Tibial nerve (tissue), 4 donors: ENCODE measurements at regions not wholly inside any gene's neighbourhood (a gene's known extent, or its start where the extent isn't known, plus 50 kb on each side); places are given as distances from the start of the nearest gene placed in this dataset.

Experiments
- DNase-seq, 2 donors: peaks; one replicate each; pipeline ENCODE4 v3.0.0-alpha.2; 2019; ENCODE audit warnings: low spot score in 2 of 2
- H3K27ac ChIP-seq, 4 donors: fragments of 200-600 bp; sonication (generic) in 3 of 4; one replicate each; pipeline ENCODE4 v1.5.1; 2017 to 2019; ENCODE audit warnings: mild to moderate bottlenecking in 1 of 4
- H3K27me3 ChIP-seq, 2 donors: fragments of 200-600 bp; sonication (generic) in 1 of 2; one replicate each; pipeline versions ENCODE4 v1.5.1 to v1.6.0; 2017 to 2019
- H3K36me3 ChIP-seq, 3 donors: fragments of 200-600 bp; sonication (generic); one replicate each; pipeline ENCODE4 v1.5.1; 2018 to 2019
- H3K4me1 ChIP-seq, 4 donors: fragments of 200-600 bp; sonication (generic) in 3 of 4; one replicate each; pipeline ENCODE4 v1.5.1; 2017 to 2019
- H3K4me3 ChIP-seq, 4 donors: fragments of 200-600 bp; sonication (generic) in 3 of 4; one replicate each; pipeline ENCODE4 v1.5.1; 2017 to 2019; ENCODE audit warnings: mild to moderate bottlenecking in 1 of 4, moderate library complexity in 1 of 4
- H3K9me3 ChIP-seq, 4 donors: fragments of 200-600 bp; sonication (generic) in 3 of 4; one replicate each; pipeline ENCODE4 v1.5.1; 2017 to 2019
- CTCF ChIP-seq, 5 experiments: fragments of 200-600 bp in 3 of 5; fragments of 450-650 bp in 2 of 5; sonication (generic) in 3 of 5; IDR thresholded peaks; one replicate each; pipeline ENCODE4 v1.5.1; 2016 to 2019; ENCODE audit warnings: antibody characterized with exemption in 5 of 5, mild to moderate bottlenecking in 3 of 5, moderate library complexity in 2 of 5
- EP300 ChIP-seq, 2 donors: sonication (generic); formaldehyde crosslinking; IDR thresholded peaks; one replicate each; pipeline ENCODE4 v1.6.1; 2017; ENCODE audit warnings: antibody characterized with exemption in 2 of 2, mild to moderate bottlenecking in 1 of 2
- POLR2A ChIP-seq, 2 donors: fragments of 450-650 bp; IDR thresholded peaks; one replicate each; pipeline ENCODE4 v1.6.1; 2017; ENCODE audit warnings: antibody characterized with exemption in 2 of 2, mild to moderate bottlenecking in 2 of 2, moderate library complexity in 2 of 2
- WGBS, 2 donors: methylation state at CpG; one replicate each; pipeline ENCODE4 v1.1.5; 2018; 5-methylcytosine and 5-hydroxymethylcytosine counted together

GRCh38 chr5:64019746-64020145 lies 57.5 kb upstream of the HTR1A start:
- Histone ChIP-seq H3K27ac (no peak overlapping the region), H3K36me3 (no peaks in the 10 kb centered on the region), H3K4me1 (no peaks in the 10 kb centered on the region), H3K27me3 (no peaks in the 10 kb centered on the region), H3K4me3 (no peak overlapping the region), H3K9me3 (no peaks in the 10 kb centered on the region)
- 64 to 76% methylated on average over 2 of the region's 2 CpGs for WGBS, 2 donors
- TF ChIP-seq CTCF (IDR thresholded peaks at IDR 0.05): no peak
- TF ChIP-seq EP300 (IDR thresholded peaks at IDR 0.05): no peak
- no peak for TF ChIP-seq POLR2A (IDR thresholded peaks at IDR 0.05)
- DNase-seq: no peak

GRCh38 chr5:64018966-64019365 lies 56.7 kb upstream of the HTR1A start:
- Histone ChIP-seq H3K36me3 (no peaks in the 10 kb centered on the region), H3K4me1 (no peaks in the 10 kb centered on the region), H3K27ac (no peak overlapping the region), H3K27me3 (no peaks in the 10 kb centered on the region), H3K4me3 (no peak overlapping the region), H3K9me3 (no peaks in the 10 kb centered on the region)
- no peak for DNase-seq
- 90% methylated on average over 2 of the region's 2 CpGs for WGBS, 2 donors
- TF ChIP-seq EP300 (IDR thresholded peaks at IDR 0.05) (no peak), POLR2A (IDR thresholded peaks at IDR 0.05) (no peak), CTCF (IDR thresholded peaks at IDR 0.05) (no peak)

- H3K36me3 ChIP-seq: no peaks in the 10 kb centered on the region
- WGBS, 2 donors: 79 to 86% methylated on average over 1 of the region's 1 CpG
- H3K4me1 ChIP-seq: no peaks in the 10 kb centered on the region
- no peak overlapping the region for H3K4me3 ChIP-seq
- H3K9me3 ChIP-seq: no peaks in the 10 kb centered on the region
- H3K27me3 ChIP-seq: no peaks in the 10 kb centered on the region
- TF ChIP-seq EP300 (IDR thresholded peaks at IDR 0.05) (no peak), POLR2A (IDR thresholded peaks at IDR 0.05) (no peak), CTCF (IDR thresholded peaks at IDR 0.05) (no peak)
- no peak overlapping the region for H3K27ac ChIP-seq
- no peak for DNase-seq
These were observed 53.6 kb upstream of the HTR1A start for GRCh38 chr5:64015824-64016223.
